WTC11 (cell line): ENCODE measurements at regions not wholly inside any gene's neighbourhood (a gene's known extent, or its start where the extent isn't known, plus 50 kb on each side); places are given as distances from the start of the nearest gene placed in this dataset.

ENCODE experiments used
- ATAC-seq: fragments of 200-7000 bp; cut with Tn5 transposase; 2 replicates; pipeline ENCODE4 v1.10.0; 2021; ENCODE audit warnings: mild to moderate bottlenecking, moderate library complexity
- CTCF ChIA-PET: fragments of 300-600 bp; sonication (Branson Sonifier 250); formaldehyde crosslinking; loops from one replicate; lab custom pipeline; 2021; ENCODE audit warnings: antibody characterized with exemption; lab: Charles Lee
- POLR2A ChIA-PET: fragments of 350-600 bp; sonication (Branson Sonifier 250); formaldehyde crosslinking; loops from one replicate; lab custom pipeline; 2021; ENCODE audit warnings: antibody characterized with exemption; lab: Charles Lee
- DNase-seq: peaks from one replicate; pipeline ENCODE4 v3.0.0; 2021; ENCODE audit warnings: low spot score
- H3K27ac Mint-ChIP-seq: 2 replicates; pipeline ENCODE4 v1.8.0; 2021; ENCODE audit warnings: mixed read lengths
- H3K27me3 Mint-ChIP-seq: 2 replicates; pipeline ENCODE4 v1.8.0; 2021; ENCODE audit warnings: low read depth, mild to moderate bottlenecking, moderate library complexity, mixed read lengths
- H3K36me3 Mint-ChIP-seq: 2 replicates; pipeline ENCODE4 v1.8.0; 2021; ENCODE audit warnings: mixed read lengths
- H3K4me1 Mint-ChIP-seq: 2 replicates; pipeline ENCODE4 v1.8.0; 2022; ENCODE audit warnings: mixed read lengths
- H3K4me3 Mint-ChIP-seq: 2 replicates; pipeline ENCODE4 v1.8.0; 2021; ENCODE audit warnings: mild to moderate bottlenecking, moderate library complexity, mixed read lengths
- H3K9me3 Mint-ChIP-seq: 2 replicates; pipeline ENCODE4 v1.8.0; 2021; ENCODE audit warnings: mixed read lengths
- ATF3 ChIP-seq: sonication (generic); formaldehyde crosslinking; conservative IDR thresholded peaks from 2 replicates; pipeline ENCODE4 v1.8.1; 2022; ENCODE audit warnings: mild to moderate bottlenecking, missing genetic modification reagents
- CREB1 ChIP-seq: sonication (generic); formaldehyde crosslinking; IDR thresholded peaks from 2 replicates; pipeline ENCODE4 v1.8.0; 2023; ENCODE audit warnings: mild to moderate bottlenecking, missing genetic modification reagents
- CREM ChIP-seq: sonication (generic); formaldehyde crosslinking; IDR thresholded peaks from 2 replicates; pipeline ENCODE4 v1.8.1; 2022; ENCODE audit warnings: mild to moderate bottlenecking, missing genetic modification reagents, moderate library complexity
- ELF4 ChIP-seq: sonication (generic); formaldehyde crosslinking; IDR thresholded peaks from 2 replicates; pipeline ENCODE4 v1.8.1; 2022; ENCODE audit warnings: low read depth, mild to moderate bottlenecking, moderate library complexity, missing genetic modification reagents
- ETV6 ChIP-seq: sonication (generic); formaldehyde crosslinking; IDR thresholded peaks from 2 replicates; pipeline ENCODE4 v1.8.1; 2022; ENCODE audit warnings: mild to moderate bottlenecking, missing genetic modification reagents
- GRHL2 ChIP-seq: fragments of 250-450 bp; sonication (Bioruptor Pico); IDR thresholded peaks from 2 replicates; pipeline ENCODE4 v1.8.0; 2022; ENCODE audit warnings: mild to moderate bottlenecking, moderate library complexity; ENCODE audit not compliant: insufficient replicate concordance, severe bottlenecking
- JAZF1 ChIP-seq: fragments of 250-450 bp; sonication (Bioruptor Pico); IDR thresholded peaks from 2 replicates; pipeline ENCODE4 v1.9.0; 2021; ENCODE audit warnings: moderate library complexity, mild to moderate bottlenecking, inconsistent platforms
- MAX ChIP-seq: sonication (generic); formaldehyde crosslinking; IDR thresholded peaks from 2 replicates; pipeline ENCODE4 v1.8.0; 2022; ENCODE audit warnings: mild to moderate bottlenecking, missing genetic modification reagents
- MYBL2 ChIP-seq: sonication (generic); formaldehyde crosslinking; IDR thresholded peaks from 2 replicates; pipeline ENCODE4 v1.8.1; 2023; ENCODE audit warnings: mild to moderate bottlenecking, moderate library complexity, missing genetic modification reagents
- NFATC4 ChIP-seq: fragments of 250-450 bp; sonication (Bioruptor Pico); IDR thresholded peaks from 2 replicates; pipeline ENCODE4 v1.9.0; 2021; ENCODE audit warnings: mild to moderate bottlenecking
- NFYB ChIP-seq: sonication (generic); formaldehyde crosslinking; conservative IDR thresholded peaks from 2 replicates; pipeline ENCODE4 v1.8.0; 2022; ENCODE audit warnings: low read depth, missing genetic modification reagents
- NR1H2 ChIP-seq: sonication (generic); formaldehyde crosslinking; IDR thresholded peaks from 2 replicates; pipeline ENCODE4 v1.9.0; 2021; ENCODE audit warnings: mild to moderate bottlenecking, moderate library complexity, missing genetic modification reagents
- NR2C2 ChIP-seq: sonication (generic); formaldehyde crosslinking; IDR thresholded peaks from 2 replicates; pipeline ENCODE4 v1.8.0; 2022; ENCODE audit warnings: mild to moderate bottlenecking, missing genetic modification reagents
- PRRX2 ChIP-seq: fragments of 250-450 bp; sonication (Bioruptor Pico); IDR thresholded peaks from 2 replicates; pipeline ENCODE4 v1.8.0; 2021; ENCODE audit warnings: mild to moderate bottlenecking
- ZNF416 ChIP-seq: fragments of 250-450 bp; sonication (Bioruptor Pico); IDR thresholded peaks from 2 replicates; pipeline ENCODE4 v1.9.0; 2021; ENCODE audit warnings: mild to moderate bottlenecking, inconsistent platforms
- ZNF423 ChIP-seq: fragments of 250-450 bp; sonication (Bioruptor Pico); IDR thresholded peaks from 2 replicates; pipeline ENCODE4 v2.1.2; 2022; ENCODE audit warnings: mild to moderate bottlenecking, moderate library complexity
- TF ChIP-seq, protein P1 (sequence below): fragments of 250-450 bp; sonication (Bioruptor Pico); IDR thresholded peaks from 2 replicates; pipeline ENCODE4 v1.8.0; 2021; ENCODE audit warnings: mild to moderate bottlenecking
- TF ChIP-seq, protein P2 (sequence below): sonication (generic); formaldehyde crosslinking; conservative IDR thresholded peaks from 2 replicates; pipeline ENCODE4 v1.8.1; 2023; ENCODE audit warnings: mild to moderate bottlenecking, low read depth, missing genetic modification reagents, moderate library complexity
- TF ChIP-seq, protein P3 (sequence below): fragments of 250-450 bp; sonication (Bioruptor Pico); IDR thresholded peaks from 2 replicates; pipeline ENCODE4 v1.9.0; 2021; ENCODE audit warnings: mild to moderate bottlenecking
- TF ChIP-seq, protein P4 (sequence below): fragments of 250-450 bp; sonication (Bioruptor Pico); IDR thresholded peaks from 2 replicates; pipeline ENCODE4 v2.1.2; 2022; ENCODE audit warnings: mild to moderate bottlenecking, moderate library complexity

DNA sequence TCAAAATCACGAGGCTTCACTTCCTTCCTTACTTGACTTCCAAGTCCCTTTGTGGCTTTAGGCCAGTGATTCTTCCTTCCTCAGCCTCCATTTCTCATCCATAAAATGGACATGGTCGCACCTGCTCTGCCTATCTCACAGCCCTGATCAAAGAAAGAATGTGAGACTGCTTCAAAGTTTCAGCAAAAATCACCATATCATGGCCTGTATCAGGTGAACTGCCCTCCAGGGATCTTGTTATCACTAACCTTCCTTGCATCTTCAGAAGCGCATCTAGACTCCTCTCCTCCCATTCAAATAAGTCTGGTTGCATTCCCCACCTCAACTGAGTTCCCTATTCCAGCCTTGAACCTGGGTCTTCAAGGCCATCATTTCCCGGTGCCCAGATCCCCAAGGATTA lies 96.5 kb downstream of the TTC32 start:
- ATAC-seq: no peak

DNA sequence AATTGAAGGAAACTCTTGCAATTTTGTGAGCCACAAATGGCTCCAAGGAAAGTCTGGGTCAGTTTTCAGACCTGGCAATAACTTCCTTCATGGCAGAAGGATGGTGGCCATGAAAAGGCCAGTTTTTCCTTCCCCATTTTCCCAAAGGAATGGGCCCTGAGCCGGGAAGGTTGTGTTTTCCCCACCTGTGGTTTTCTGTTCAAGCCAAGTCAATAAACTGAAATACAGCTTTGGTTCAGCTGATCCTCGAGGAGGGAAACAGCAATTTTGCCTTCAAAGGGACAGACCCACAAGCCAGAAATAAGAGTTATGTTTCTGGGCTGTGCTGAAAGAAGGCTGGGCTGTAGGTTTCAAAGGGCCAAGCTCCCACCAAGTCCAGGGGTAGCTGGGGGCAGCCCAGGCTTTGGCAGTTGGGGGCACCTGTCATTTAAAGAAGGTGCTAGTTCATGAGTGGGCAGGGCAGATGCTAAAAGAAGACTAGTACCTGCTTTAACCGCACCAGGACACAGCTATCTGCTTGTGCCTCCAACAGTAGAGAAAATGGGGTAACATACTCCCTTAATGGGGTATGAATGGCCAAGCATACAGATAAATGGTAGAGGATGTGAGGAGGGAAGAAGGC lies 97.0 kb downstream of the TTC32 start:
- Mint-ChIP-seq H3K27ac (no peak overlapping the region), H3K27me3 (no peaks in the 10 kb centered on the region), H3K9me3 (no peaks in the 10 kb centered on the region), H3K36me3 (no peaks in the 10 kb centered on the region), H3K4me3 (no peak overlapping the region), H3K4me1 (peaks cover 6% of the 10 kb centered on the region; the same call in 1 of the 2 replicates)
- CTCF ChIA-PET: no interaction called here
- POLR2A ChIA-PET: no interaction called here
- TF ChIP-seq, protein P1, sequence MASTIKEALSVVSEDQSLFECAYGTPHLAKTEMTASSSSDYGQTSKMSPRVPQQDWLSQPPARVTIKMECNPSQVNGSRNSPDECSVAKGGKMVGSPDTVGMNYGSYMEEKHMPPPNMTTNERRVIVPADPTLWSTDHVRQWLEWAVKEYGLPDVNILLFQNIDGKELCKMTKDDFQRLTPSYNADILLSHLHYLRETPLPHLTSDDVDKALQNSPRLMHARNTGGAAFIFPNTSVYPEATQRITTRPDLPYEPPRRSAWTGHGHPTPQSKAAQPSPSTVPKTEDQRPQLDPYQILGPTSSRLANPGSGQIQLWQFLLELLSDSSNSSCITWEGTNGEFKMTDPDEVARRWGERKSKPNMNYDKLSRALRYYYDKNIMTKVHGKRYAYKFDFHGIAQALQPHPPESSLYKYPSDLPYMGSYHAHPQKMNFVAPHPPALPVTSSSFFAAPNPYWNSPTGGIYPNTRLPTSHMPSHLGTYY: no peak
- TF ChIP-seq MYBL2 (CRISPR knock-in tag) (no peak), ZNF416 (no peak), ATF3 (CRISPR knock-in tag) (no peak), NFYB (CRISPR knock-in tag) (no peak), NR2C2 (no peak), ZNF423 (CRISPR knock-in tag) (no peak)
- TF ChIP-seq, protein P2, sequence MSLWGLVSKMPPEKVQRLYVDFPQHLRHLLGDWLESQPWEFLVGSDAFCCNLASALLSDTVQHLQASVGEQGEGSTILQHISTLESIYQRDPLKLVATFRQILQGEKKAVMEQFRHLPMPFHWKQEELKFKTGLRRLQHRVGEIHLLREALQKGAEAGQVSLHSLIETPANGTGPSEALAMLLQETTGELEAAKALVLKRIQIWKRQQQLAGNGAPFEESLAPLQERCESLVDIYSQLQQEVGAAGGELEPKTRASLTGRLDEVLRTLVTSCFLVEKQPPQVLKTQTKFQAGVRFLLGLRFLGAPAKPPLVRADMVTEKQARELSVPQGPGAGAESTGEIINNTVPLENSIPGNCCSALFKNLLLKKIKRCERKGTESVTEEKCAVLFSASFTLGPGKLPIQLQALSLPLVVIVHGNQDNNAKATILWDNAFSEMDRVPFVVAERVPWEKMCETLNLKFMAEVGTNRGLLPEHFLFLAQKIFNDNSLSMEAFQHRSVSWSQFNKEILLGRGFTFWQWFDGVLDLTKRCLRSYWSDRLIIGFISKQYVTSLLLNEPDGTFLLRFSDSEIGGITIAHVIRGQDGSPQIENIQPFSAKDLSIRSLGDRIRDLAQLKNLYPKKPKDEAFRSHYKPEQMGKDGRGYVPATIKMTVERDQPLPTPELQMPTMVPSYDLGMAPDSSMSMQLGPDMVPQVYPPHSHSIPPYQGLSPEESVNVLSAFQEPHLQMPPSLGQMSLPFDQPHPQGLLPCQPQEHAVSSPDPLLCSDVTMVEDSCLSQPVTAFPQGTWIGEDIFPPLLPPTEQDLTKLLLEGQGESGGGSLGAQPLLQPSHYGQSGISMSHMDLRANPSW (CRISPR knock-in tag): no peak
- TF ChIP-seq, protein P3, sequence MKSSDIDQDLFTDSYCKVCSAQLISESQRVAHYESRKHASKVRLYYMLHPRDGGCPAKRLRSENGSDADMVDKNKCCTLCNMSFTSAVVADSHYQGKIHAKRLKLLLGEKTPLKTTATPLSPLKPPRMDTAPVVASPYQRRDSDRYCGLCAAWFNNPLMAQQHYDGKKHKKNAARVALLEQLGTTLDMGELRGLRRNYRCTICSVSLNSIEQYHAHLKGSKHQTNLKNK (CRISPR knock-in tag): no peak
- DNase-seq: no peak
- ATAC-seq: no peak

More for the DNA sequence above, 96.5 kb downstream of the TTC32 start:
- H3K4me1 Mint-ChIP-seq: peaks cover 2% of the 10 kb centered on the region; the same call in 1 of the 2 replicates
- ChIA-PET POLR2A (no interaction called here), CTCF (no interaction called here)
- DNase-seq: no peak
- TF ChIP-seq, protein P1: no peak
- TF ChIP-seq PRRX2: no peak
- TF ChIP-seq ELF4 (CRISPR knock-in tag): no peak
- no peak for TF ChIP-seq NFATC4 (CRISPR knock-in tag)
- TF ChIP-seq CREM: no peak
- no peak for TF ChIP-seq ETV6 (CRISPR knock-in tag)
- no peak for TF ChIP-seq JAZF1 (CRISPR knock-in tag)
- TF ChIP-seq GRHL2 (CRISPR knock-in tag): no peak
- TF ChIP-seq CREB1 (CRISPR knock-in tag): no peak
- TF ChIP-seq NR1H2 (CRISPR knock-in tag): no peak
- no peak for TF ChIP-seq MAX (CRISPR knock-in tag)
- TF ChIP-seq, protein P4, sequence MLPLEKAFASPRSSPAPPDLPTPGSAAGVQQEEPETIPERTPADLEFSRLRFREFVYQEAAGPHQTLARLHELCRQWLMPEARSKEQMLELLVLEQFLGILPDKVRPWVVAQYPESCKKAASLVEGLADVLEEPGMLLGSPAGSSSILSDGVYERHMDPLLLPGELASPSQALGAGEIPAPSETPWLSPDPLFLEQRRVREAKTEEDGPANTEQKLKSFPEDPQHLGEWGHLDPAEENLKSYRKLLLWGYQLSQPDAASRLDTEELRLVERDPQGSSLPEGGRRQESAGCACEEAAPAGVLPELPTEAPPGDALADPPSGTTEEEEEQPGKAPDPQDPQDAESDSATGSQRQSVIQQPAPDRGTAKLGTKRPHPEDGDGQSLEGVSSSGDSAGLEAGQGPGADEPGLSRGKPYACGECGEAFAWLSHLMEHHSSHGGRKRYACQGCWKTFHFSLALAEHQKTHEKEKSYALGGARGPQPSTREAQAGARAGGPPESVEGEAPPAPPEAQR (CRISPR knock-in tag): no peak
- H3K9me3 Mint-ChIP-seq: no peaks in the 10 kb centered on the region
- no peak overlapping the region for H3K4me3 Mint-ChIP-seq
- no peaks in the 10 kb centered on the region for H3K27me3 Mint-ChIP-seq
- no peak overlapping the region for H3K27ac Mint-ChIP-seq
- no peaks in the 10 kb centered on the region for H3K36me3 Mint-ChIP-seq
